ENCODE measurements at regions not wholly inside any gene's neighbourhood (a gene's known extent, or its start where the extent isn't known, plus 50 kb on each side); places are given as distances from the start of the nearest gene placed in this dataset.
A peak's percentile ranks its signal among the peaks of the same experiment; 100 is the strongest.
"Not testable (repeated sequence)": the region's sequence is repeated elsewhere in the genome, so short reads cannot be mapped to it uniquely, and the experiment has no call there.

DNA sequence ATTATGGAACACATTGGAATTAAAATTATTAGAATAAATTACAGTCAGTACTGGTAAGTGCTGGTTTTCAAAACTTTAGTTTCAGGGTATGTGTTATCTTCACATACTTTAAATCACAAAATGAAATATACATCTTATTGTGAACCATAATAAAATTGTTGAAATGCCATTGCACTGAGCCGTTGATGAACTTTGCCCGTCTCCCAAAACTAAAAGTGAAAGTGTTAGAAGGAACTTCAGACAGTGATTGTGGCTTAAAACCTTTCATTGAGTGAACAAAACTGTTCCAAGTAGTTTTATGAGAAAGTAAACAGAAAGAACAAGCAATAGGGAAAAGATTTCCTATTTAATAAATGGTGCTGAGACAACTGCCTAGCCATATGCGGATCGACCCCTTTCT lies 811.6 kb downstream of the PLCL1 start:
- peak; percentile 33 for DNase-seq

DNA sequence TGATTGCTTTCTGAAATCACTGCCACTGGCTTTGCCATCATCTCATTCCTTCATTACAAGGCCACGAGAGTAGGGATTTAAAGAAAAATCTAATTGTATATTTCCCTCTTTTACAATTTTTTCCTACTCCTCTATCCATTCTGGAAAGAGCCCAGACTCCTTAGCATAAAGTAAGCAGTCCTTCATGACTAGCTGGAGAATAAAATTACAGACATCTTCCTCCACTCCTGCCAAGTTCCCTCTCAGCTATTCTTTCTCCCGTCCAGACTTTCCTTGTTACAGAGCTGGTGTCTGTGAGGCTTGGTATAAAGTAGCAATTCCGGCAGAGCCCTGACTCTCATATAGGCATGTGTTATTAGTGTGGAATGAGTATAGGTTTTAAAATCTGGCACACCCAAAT lies 806.8 kb downstream of the PLCL1 start:
- DNase-seq: no peak

DNA sequence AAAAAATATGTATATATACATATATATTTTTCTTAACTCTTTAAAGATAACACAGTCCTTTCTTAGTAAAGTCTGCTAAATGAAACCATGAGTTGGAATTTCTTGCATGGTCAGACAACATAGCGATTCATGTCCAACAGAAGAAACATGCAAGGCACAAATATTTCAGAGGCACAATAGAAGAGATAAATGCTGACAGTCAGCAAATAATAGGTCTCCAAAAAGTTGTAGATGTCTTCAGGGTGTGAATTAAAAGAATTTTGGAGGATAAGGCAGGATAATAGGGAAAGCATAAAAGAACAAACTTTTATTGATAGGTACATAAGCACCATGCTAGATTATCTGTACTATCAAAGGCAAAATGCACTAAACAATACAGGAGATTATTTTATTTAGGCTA lies 800.2 kb downstream of the PLCL1 start:
- no peak for DNase-seq

DNA sequence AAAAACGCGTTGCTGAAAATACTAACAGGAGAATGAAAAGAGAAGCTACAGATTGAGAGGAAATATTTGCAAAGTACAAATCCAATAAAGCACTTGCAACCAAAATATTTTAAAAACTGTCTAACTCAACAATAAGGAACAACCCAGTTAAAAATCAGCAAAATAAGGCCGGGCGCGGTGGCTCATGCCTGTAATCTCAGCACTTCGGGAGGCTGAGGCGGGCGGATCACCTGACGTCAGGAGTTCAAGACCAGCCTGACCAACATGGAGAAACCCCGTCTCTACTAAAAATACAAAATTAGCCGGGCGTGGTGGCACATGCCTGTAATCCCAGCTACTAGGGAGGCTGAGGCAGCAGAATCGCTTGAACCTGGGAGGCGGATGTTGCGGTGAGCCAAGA lies 798.6 kb downstream of the PLCL1 start:
- DNase-seq: not testable (repeated sequence)

GRCh38 chr2:198597648-198598047 lies 793.3 kb downstream of the PLCL1 start:
- no peak for DNase-seq

GRCh38 chr2:198596985-198597384 lies 792.6 kb downstream of the PLCL1 start:
- DNase-seq: no peak

GRCh38 chr2:198595721-198596120 lies 791.3 kb downstream of the PLCL1 start:
- DNase-seq: no peak

DNA sequence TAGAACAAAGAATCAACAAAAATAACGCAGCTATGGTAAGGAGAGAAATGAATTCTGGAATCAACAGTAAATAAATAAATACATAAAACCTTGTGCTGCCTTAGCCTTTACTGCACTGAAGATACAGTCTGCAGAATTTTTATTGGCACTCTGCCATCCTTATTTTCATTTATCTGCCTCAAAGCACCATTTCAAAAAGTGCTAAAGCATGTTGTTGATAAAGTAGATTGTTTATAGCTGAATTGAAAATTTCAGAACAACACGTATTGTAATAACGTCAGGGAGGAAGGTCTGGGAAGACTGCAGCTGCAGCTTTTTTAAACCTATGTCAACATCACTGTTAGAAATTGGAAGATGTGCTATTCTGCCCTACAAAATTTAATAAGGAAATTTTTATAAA lies 787.2 kb downstream of the PLCL1 start:
- DNase-seq: no peak

GRCh38 chr2:198587741-198588140 lies 783.3 kb downstream of the PLCL1 start:
- DNase-seq: no peak

DNA sequence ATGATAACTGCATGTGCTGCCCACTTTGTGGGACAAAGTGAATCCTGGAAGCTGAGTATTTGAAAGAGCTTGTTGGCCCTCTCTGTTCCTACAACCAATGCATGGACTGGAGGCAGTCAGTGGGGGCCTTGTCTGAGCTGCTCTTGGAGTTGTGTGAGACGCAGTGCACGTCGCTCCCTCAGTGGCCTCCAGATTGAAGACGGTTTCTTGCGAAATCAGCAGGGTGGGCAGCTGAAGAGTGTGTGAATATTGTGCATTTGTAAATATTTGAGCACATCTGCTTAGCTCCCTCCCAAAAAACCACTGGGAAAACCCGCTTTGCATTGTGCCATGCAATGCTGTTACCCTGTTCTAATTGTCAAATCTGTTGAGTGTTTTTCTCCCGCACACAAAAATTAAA lies 782.8 kb downstream of the PLCL1 start:
- no peak for DNase-seq

DNA sequence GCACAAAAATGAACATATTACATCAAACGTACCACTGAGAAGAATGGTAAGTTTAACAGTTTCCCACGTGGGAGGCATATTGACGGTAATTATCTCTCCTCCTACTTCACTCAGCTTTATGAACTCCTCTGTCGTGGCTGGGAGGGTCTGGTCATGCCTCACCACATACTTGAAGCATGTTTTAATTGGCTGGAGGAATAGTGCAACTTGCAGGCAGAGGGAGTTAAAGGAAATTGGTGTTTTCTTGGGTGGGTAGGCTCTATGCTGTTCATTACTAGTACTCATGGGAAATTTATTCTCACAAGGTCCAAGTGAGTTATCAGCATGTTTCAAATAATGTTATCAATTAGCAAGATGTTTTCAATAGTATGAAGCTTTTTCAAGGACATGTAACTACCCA lies 767.0 kb downstream of the PLCL1 start:
- DNase-seq: no peak

DNA sequence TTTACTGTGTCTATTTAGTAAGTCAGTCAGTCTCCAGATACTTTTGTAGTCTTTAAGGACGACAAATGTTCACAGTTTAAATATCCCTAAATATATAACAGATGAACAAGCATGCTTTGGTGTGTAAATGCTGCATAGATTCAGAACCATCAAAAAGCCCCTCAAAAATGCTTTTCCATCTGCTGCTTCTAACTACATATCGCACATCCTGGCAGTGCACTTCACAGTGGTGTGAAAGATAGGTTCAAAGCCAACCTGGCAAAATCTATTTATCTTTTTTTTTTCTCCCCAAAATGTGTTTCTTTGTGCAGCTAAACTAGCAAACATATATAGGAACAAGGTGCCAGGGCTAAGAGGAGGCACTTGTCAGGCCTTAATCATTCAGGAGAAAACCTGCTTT lies 753.8 kb downstream of the PLCL1 start:
- DNase-seq: no peak

DNA sequence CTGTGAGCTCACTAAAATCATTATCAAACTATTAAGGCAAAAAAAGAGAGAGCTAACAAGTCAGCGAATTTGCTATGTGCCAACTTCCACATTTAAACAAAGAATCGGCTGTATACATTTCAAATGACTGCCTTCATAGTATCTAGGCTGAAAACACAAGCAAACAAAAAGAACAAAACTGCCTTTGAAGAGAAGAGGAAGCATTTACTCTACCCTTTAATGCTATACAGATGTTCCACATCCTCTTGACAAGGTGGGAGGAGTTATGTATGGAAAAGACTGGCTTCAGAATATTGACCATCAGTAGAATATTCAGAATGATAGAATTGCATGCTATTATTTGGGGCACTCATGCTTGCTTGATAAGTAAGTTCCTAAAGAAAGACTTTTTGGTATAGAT lies 741.7 kb downstream of the PLCL1 start:
- DNase-seq: no peak

DNA sequence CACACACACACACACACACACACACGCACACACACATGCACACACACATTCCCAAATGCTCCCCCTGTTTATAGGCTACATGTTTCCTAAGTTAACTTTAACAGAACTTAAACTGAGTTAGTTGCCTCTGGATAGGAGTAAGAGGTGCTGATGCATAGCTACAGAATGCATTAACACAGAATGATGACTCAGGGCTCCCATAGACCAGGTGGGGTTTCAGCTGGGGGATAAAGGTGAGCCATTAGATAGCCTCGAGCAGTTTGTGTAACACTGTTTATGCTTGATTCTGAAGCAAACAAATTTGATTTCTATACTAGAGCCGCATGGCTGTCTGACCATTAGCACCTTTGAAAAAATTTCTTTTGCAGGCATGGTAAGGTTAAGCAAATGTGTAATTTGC lies 741.0 kb downstream of the PLCL1 start:
- DNase-seq: no peak

DNA sequence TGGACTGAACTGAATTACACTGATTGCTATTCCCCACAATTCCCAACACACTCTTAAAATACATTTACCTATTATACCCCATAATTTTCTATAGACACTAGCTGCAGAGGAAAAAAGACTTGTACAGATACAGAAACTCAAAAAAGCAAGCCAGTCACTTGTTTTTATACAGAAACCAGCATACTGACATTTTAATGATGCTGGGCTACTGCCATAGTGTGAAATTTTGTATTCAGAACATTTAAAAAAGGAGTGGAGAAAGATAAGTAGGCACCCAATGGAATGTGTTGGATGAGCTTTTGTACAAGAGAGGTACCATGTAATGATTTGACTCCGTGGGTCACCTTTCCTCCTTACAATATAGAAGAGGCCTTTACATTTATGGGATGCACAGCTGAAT lies 740.1 kb downstream of the PLCL1 start:
- no peak for DNase-seq

DNA sequence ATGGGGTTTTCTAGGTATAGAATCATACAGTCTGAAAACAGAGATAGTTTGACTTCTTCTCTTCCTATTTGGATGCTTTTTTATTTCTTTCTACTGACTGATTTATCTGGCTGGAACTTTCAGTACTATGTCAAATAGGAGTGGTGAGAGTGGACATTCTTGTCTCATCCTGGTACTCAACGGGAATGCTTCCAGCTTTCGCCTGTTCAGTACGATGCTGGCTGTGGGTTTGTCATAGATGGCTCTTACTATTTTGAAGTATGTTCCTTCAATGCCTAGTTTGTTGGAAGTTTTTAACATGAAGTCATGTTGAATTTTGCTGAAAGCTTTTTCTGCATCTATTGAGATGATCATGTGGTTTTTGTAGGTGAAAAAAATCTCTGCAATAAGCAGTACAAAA lies 730.4 kb downstream of the PLCL1 start:
- DNase-seq: no peak

DNA sequence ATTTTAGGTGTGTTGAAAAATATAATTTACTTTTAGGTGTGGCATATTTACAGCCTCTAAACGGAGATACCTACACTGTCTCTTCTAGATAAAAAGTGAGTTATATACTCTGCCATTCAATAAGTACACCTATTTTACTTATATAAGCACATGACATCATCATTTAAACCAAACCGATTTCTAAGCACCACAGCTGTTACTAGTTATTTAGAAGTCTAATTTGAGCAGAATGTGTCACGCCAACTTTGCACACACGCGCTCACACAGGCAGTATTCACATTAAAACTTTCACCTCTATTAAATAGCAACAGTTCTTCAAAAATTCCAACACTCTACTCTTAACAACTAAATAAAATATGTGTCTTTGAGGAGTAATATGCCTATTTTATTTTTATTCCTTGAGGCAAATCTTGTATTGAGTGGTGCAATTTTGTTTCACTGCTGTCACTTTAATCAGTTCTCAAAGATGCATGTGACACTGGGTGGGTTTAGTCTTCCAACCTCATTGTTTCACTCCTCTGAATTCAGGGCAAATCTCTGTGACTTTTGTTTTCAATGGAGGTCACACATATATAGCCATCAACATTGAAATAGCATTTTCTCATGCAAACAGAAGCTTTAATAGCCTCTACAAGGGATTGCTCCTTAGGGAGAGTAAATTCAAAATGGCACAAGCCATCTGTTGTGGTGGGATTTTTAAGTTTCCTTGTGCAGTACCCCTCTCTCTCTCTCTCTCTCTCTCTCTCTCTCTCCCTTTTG lies 721.0 kb downstream of the PLCL1 start:
- no peak for DNase-seq

DNA sequence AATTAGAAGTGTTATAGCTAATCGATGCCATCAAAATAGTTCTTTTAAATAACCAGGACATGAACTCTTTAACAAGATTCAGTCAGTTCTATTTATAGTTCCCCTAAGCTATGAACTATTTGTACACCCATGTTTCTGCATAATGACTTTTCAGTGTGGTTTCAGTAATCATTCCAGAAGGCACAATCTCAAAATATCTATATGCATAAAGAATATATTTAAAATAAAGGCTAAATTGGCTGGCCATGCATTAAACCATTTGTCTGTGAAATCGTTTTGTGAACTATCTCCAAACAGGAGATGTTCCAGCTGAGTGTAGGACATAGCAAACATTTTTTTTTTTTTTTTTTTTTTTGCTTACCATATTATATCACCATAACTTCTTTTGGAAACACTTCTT lies 719.3 kb downstream of the PLCL1 start:
- no peak for DNase-seq

GRCh38 chr2:198518935-198519334 lies 714.5 kb downstream of the PLCL1 start:
- no peak for DNase-seq

- peak; percentile 20 for DNase-seq
Observed at GRCh38 chr2:198517976-198518375, 713.6 kb downstream of the PLCL1 start.

DNA sequence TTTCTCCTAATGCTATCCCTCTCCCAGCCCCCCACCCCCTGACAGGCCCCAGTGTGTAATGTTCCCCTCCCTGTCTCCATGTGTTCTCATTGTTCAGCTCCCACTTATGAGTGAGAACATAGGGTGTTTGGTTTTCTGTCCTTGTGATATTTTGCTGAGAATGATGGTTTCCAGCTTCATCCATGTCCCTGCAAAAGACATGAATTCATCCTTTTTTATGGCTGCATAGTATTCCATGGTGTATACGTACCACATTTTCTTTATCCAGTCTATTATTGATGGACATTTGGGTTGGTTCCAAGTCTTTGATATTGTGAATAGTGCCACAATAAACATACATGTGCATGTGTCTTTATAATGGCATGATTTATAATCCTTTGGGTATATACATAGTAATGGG lies 704.2 kb downstream of the PLCL1 start:
- not testable (repeated sequence) for DNase-seq

DNA sequence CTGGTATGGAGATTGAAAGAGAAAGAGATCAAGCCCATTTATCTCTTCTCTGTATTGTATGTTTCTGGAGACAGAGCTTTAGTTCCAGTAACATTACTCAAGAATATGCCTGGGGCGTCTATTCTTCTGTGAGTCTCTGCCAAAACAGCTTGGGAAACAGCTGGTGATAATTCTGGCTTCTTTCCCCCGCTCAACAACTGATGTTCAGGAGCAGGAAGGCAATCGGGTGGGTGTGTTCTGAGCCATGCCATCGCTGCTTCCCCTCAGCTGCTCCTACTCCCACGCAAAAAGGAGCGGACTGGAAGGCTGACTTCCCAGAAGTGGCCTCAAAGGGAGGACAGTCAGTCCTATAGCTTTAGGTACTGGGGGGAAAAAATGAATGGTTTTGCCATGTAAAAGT lies 695.1 kb downstream of the PLCL1 start:
- DNase-seq: peak; percentile 26

DNA sequence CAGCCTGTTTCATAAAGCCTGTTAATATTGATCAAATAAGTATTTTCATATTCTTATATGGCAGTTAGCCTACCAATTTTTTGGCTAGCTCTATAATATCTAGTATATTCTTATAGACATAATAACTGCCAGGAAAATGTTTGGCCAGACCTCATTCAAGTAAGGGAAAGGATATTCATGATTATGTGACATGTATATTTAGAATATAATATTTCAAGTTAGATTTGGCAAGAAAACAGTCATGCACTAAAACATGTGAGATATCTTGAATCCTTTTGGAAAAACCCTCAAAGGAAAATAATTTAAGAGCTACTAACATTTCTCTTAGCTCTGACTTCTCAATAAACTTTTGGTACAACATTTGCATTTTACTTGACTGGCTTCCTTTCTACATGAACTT lies 694.1 kb downstream of the PLCL1 start:
- no peak for DNase-seq

- no peak for DNase-seq
Observed at GRCh38 chr2:198498048-198498447, 693.7 kb downstream of the PLCL1 start.

GRCh38 chr2:198494931-198495330 lies 690.5 kb downstream of the PLCL1 start:
- no peak for DNase-seq

GRCh38 chr2:198490748-198491147 lies 686.4 kb downstream of the PLCL1 start:
- no peak for DNase-seq

All from EL (cell line).